ENCODE measurements at regions not wholly inside any gene's neighbourhood (a gene's known extent, or its start where the extent isn't known, plus 50 kb on each side); places are given as distances from the start of the nearest gene placed in this dataset.

DNA sequence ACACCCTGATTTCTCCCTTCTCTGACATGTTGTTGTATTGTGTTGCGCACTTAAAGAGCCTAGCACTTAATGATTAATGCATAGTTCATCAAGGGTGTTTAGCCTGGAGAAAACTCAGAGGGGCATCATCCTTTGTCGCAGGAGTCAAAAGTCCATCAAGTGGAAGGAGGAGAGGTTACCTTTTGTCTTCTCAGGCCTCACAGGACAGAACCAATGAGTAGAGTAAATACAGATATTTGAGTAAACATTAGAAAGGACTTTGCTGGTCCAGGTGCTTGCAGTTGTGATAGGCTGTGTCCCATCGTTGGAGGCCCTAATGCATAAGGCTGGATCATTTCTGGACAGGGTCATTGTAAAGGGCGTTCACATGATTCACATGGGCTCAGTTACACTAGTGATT lies 430.9 kb downstream of the PCNX1 start:
- TF ChIP-seq, protein P1, sequence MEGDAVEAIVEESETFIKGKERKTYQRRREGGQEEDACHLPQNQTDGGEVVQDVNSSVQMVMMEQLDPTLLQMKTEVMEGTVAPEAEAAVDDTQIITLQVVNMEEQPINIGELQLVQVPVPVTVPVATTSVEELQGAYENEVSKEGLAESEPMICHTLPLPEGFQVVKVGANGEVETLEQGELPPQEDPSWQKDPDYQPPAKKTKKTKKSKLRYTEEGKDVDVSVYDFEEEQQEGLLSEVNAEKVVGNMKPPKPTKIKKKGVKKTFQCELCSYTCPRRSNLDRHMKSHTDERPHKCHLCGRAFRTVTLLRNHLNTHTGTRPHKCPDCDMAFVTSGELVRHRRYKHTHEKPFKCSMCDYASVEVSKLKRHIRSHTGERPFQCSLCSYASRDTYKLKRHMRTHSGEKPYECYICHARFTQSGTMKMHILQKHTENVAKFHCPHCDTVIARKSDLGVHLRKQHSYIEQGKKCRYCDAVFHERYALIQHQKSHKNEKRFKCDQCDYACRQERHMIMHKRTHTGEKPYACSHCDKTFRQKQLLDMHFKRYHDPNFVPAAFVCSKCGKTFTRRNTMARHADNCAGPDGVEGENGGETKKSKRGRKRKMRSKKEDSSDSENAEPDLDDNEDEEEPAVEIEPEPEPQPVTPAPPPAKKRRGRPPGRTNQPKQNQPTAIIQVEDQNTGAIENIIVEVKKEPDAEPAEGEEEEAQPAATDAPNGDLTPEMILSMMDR (IDR thresholded peaks at IDR 0.05; ENCODE audit: low read depth, low read length, missing input control) = no peak
- TF ChIP-seq SP1 (IDR thresholded peaks at IDR 0.05) (no peak), ATF3 (IDR thresholded peaks at IDR 0.05) (no peak), GABPA (IDR thresholded peaks at IDR 0.05 in 1 of 2, conservative IDR thresholded peaks at IDR 0.05 in 1 of 2) (no peak), YY1 (IDR thresholded peaks at IDR 0.05) (no peak), TAF1 (conservative IDR thresholded peaks at IDR 0.05) (no peak), RXRA (IDR thresholded peaks at IDR 0.05) (no peak), JUND (IDR thresholded peaks at IDR 0.05) (no peak)
- TF ChIP-seq, protein P2, sequence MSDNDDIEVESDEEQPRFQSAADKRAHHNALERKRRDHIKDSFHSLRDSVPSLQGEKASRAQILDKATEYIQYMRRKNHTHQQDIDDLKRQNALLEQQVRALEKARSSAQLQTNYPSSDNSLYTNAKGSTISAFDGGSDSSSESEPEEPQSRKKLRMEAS (IDR thresholded peaks at IDR 0.05) = no peak
